ENCODE measurements at regions not wholly inside any gene's neighbourhood (a gene's known extent, or its start where the extent isn't known, plus 50 kb on each side); places are given as distances from the start of the nearest gene placed in this dataset.

DNA sequence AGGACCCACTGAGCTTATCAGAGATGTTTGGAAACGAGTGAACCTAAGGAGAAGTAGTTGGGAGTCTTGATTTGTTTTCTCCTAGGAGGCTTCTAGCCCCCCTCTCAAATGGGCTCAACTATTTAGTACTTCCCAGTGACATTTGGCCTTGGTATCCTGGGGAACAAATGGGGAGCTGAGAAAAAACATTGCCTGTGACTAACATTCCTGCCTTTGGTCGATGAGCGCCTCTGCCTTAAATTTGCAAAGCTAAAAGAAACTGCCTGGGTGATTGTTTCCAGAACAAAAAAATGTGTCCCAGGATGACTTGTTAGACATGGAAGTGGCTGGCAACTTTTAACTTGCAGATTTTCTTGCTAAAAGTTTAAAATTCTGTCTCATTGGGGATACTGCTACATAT lies 58.8 kb upstream of the IGFBP7 start:
- TF ChIP-seq, protein P1, sequence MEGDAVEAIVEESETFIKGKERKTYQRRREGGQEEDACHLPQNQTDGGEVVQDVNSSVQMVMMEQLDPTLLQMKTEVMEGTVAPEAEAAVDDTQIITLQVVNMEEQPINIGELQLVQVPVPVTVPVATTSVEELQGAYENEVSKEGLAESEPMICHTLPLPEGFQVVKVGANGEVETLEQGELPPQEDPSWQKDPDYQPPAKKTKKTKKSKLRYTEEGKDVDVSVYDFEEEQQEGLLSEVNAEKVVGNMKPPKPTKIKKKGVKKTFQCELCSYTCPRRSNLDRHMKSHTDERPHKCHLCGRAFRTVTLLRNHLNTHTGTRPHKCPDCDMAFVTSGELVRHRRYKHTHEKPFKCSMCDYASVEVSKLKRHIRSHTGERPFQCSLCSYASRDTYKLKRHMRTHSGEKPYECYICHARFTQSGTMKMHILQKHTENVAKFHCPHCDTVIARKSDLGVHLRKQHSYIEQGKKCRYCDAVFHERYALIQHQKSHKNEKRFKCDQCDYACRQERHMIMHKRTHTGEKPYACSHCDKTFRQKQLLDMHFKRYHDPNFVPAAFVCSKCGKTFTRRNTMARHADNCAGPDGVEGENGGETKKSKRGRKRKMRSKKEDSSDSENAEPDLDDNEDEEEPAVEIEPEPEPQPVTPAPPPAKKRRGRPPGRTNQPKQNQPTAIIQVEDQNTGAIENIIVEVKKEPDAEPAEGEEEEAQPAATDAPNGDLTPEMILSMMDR (IDR thresholded peaks at IDR 0.05; ENCODE audit: insufficient read depth, missing control alignments), result no peak
- no peak for FAIRE-seq
- no peak for DNase-seq (ENCODE audit: insufficient read length, low spot score)

DNA sequence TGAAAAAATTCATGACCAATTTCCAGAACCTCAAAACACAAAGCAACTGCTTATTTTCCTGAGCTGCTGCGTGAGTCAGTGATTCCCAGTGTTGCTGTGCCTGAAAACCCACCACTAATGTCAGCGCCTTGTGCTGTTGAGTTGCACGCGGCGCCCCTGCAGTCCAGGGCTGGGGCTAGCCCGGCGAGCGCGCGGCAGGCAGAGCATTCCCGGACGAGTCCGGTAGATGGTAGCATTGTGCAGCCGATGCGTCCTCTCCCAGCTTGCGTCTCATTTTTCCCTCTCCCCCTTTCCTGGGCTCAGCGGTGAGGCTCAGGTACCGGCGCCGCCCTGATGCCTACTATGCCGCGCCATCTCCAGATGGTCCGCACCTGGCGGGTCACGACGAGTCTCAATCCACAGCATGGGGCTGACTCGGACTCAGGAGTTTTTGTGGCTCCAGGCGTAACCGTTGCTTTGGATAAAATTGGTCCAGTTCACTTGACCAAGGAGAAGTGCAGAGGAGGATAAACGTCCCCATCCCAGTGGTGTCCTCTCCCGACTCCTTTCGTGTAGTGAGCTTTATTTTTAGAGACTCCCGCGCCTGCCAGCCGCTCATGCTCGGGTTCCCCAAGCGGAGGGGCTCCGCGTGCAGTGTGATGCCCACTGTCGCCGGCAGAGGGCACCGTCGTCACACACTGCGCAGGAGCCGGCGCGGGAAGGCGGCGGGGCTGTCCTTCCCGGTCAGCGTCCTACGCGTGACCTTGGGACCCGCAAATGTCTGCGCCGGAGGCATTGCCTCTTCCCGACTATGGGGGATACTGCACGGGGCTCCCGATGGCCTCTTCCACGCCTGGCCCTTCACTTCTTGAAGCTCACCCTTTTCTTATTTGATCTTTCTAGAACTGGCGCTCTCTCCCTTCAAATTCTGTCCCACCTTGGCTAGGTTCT lies 53.6 kb upstream of the IGFBP7 start:
- TF ChIP-seq, protein P1 (IDR thresholded peaks at IDR 0.05; ENCODE audit: insufficient read depth, missing control alignments), result peak; percentile 84
- DNase-seq (ENCODE audit: insufficient read length, low spot score) (no peak), FAIRE-seq (no peak)

DNA sequence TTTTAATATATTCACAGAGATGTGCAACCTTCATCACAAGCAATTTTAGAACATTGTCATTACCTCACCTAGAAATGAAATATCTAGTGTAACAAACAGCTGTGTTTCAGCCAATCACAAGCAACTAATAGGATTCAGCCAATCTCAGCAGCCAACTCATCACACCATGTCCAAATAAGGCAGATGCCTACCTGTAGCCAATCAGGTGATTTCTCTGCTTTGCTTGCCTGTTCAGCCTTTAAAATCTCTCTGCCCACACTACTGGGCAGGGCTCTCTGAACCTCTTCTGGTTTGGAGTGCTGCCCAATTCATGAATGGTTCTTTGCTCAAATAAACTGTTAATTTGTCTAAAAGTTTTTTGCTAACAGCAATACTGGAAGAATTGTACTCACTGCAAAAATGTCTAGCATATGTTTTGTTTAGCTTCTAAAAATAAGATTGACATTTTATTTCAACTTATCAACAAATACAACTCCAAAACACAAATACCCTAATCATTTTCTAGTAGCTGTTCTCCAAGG lies 52.4 kb upstream of the IGFBP7 start:
- FAIRE-seq (no peak), DNase-seq (ENCODE audit: insufficient read length, low spot score) (no peak)
- TF ChIP-seq, protein P1 (IDR thresholded peaks at IDR 0.05; ENCODE audit: insufficient read depth, missing control alignments), result no peak

All from D721Med (cell line).